Astrocyte (in vitro differentiated cells and primary cell): ENCODE measurements at regions not wholly inside any gene's neighbourhood (a gene's known extent, or its start where the extent isn't known, plus 50 kb on each side); places are given as distances from the start of the nearest gene placed in this dataset.
A peak's percentile ranks its signal among the peaks of the same experiment; 100 is the strongest.

Source experiments
- DNase-seq: peaks from one replicate; pipeline ENCODE4 v3.0.0-alpha.2; 2010; ENCODE audit warnings: low read depth
- FAIRE-seq: peaks from 2 replicates; lab custom pipeline; 2011; peaks lifted over from hg19 to GRCh38; lab: Jason Lieb, UNC
- H2AFZ ChIP-seq: 2 replicates; pipeline ENCODE4 v1.6.0; 2012; ENCODE audit warnings: low read depth, low read length, inconsistent platforms
- H3K27ac ChIP-seq: 2 replicates; pipeline ENCODE4 v1.5.1; 2011; ENCODE audit warnings: low read depth, low read length, inconsistent platforms
- H3K27me3 ChIP-seq: 2 replicates; pipeline ENCODE4 v1.6.0; 2011; ENCODE audit warnings: low read length, inconsistent platforms; ENCODE audit not compliant: insufficient read depth
- H3K36me3 ChIP-seq: 2 replicates; pipeline ENCODE4 v1.5.1; 2011; ENCODE audit warnings: low read length, inconsistent platforms; ENCODE audit not compliant: insufficient read depth
- H3K4me1 ChIP-seq: 2 replicates; pipeline ENCODE4 v1.5.1; 2011; ENCODE audit warnings: low read length, inconsistent platforms; ENCODE audit not compliant: insufficient read depth
- H3K4me2 ChIP-seq: 2 replicates; pipeline ENCODE4 v1.6.0; 2012; ENCODE audit warnings: low read length, inconsistent platforms
- H3K4me3 ChIP-seq: 2 replicates; pipeline ENCODE4 v1.5.1; 2011; ENCODE audit warnings: low read depth, mild to moderate bottlenecking, low read length, inconsistent platforms; ENCODE audit not compliant: insufficient read depth
- H3K79me2 ChIP-seq: 2 replicates; pipeline ENCODE4 v1.6.0; 2012; ENCODE audit warnings: mild to moderate bottlenecking, low read length, inconsistent platforms; ENCODE audit not compliant: insufficient read depth
- H3K9ac ChIP-seq: 2 replicates; pipeline ENCODE4 v1.6.0; 2012; ENCODE audit warnings: mild to moderate bottlenecking, low read length, inconsistent platforms
- H3K9me3 ChIP-seq: 2 replicates; pipeline ENCODE4 v1.5.1; 2012; ENCODE audit warnings: low read depth, mild to moderate bottlenecking, low read length, inconsistent platforms; ENCODE audit not compliant: insufficient read depth
- H4K20me1 ChIP-seq: 2 replicates; pipeline ENCODE4 v1.6.0; 2012; ENCODE audit warnings: low read length, inconsistent platforms; ENCODE audit not compliant: insufficient read depth
- H3K27ac Mint-ChIP-seq: one replicate; pipeline ENCODE4 v1.8.0; 2021; ENCODE audit warnings: mild to moderate bottlenecking, mixed read lengths; ENCODE audit not compliant: unreplicated experiment
- H3K27me3 Mint-ChIP-seq: one replicate; pipeline ENCODE4 v1.8.0; 2021; ENCODE audit warnings: low read depth, mixed read lengths; ENCODE audit not compliant: unreplicated experiment
- H3K36me3 Mint-ChIP-seq: one replicate; pipeline ENCODE4 v1.8.0; 2021; ENCODE audit warnings: low read depth, mixed read lengths; ENCODE audit not compliant: unreplicated experiment
- H3K4me1 Mint-ChIP-seq: one replicate; pipeline ENCODE4 v1.8.0; 2021; ENCODE audit warnings: low read depth, mixed read lengths; ENCODE audit not compliant: unreplicated experiment
- H3K4me3 Mint-ChIP-seq: one replicate; pipeline ENCODE4 v1.8.0; 2021; ENCODE audit warnings: mild to moderate bottlenecking, moderate library complexity, mixed read lengths; ENCODE audit not compliant: unreplicated experiment
- H3K9me3 Mint-ChIP-seq: one replicate; pipeline ENCODE4 v1.8.0; 2021; ENCODE audit warnings: mild to moderate bottlenecking, mixed read lengths; ENCODE audit not compliant: unreplicated experiment
- EZH2 ChIP-seq: IDR thresholded peaks from 2 replicates; pipeline ENCODE4 v1.6.1; 2012; ENCODE audit warnings: mild to moderate bottlenecking, low read length, inconsistent platforms; ENCODE audit not compliant: insufficient read depth
- TF ChIP-seq, protein P1 (sequence below): IDR thresholded peaks from 2 replicates; pipeline ENCODE4 v1.5.1; 2011; ENCODE audit warnings: low read depth, mild to moderate bottlenecking, inconsistent platforms, low read length, moderate library complexity; ENCODE audit not compliant: insufficient read depth

DNA sequence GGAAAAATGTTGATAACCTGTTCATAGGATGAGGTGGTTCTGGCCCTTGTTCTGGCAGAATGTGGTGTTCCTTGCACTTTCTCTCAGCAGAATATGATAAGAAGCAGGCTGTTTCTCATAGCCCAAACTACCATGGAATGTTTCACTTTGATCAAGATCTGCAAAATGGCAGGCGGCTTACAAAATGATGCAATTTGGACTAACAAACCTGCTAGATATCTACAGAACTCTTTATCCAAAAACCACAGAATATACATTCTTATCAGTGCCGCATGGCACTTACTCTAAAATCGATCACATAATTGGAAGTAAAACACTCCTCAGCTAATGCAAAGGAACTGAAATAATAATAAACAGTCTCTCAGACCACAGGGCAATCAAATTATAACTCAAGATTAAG, 55.9 kb upstream of the ABCB7 start:
- no peaks in the 10 kb centered on the region for H3K36me3 ChIP-seq
- Mint-ChIP-seq H3K4me1 (no peaks in the 10 kb centered on the region), H3K4me3 (no peak overlapping the region), H3K27me3 (peaks cover 4% of the 10 kb centered on the region), H3K27ac (no peak overlapping the region), H3K9me3 (peaks cover 5% of the 10 kb centered on the region), H3K36me3 (no peaks in the 10 kb centered on the region)
- H3K27me3 ChIP-seq = no peaks in the 10 kb centered on the region
- H3K9me3 ChIP-seq = no peaks in the 10 kb centered on the region
- no peak overlapping the region for H3K27ac ChIP-seq
- H3K4me1 ChIP-seq = no peaks in the 10 kb centered on the region
- no peak overlapping the region for H3K4me2 ChIP-seq
- H2AFZ ChIP-seq = no peak overlapping the region
- no peaks in the 10 kb centered on the region for H4K20me1 ChIP-seq
- TF ChIP-seq, protein P1, sequence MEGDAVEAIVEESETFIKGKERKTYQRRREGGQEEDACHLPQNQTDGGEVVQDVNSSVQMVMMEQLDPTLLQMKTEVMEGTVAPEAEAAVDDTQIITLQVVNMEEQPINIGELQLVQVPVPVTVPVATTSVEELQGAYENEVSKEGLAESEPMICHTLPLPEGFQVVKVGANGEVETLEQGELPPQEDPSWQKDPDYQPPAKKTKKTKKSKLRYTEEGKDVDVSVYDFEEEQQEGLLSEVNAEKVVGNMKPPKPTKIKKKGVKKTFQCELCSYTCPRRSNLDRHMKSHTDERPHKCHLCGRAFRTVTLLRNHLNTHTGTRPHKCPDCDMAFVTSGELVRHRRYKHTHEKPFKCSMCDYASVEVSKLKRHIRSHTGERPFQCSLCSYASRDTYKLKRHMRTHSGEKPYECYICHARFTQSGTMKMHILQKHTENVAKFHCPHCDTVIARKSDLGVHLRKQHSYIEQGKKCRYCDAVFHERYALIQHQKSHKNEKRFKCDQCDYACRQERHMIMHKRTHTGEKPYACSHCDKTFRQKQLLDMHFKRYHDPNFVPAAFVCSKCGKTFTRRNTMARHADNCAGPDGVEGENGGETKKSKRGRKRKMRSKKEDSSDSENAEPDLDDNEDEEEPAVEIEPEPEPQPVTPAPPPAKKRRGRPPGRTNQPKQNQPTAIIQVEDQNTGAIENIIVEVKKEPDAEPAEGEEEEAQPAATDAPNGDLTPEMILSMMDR = no peak
- no peak for TF ChIP-seq EZH2
- no peak overlapping the region for H3K9ac ChIP-seq
- FAIRE-seq = no peak
- H3K4me3 ChIP-seq = no peak overlapping the region
- DNase-seq = no peak
- no peaks in the 10 kb centered on the region for H3K79me2 ChIP-seq

DNA sequence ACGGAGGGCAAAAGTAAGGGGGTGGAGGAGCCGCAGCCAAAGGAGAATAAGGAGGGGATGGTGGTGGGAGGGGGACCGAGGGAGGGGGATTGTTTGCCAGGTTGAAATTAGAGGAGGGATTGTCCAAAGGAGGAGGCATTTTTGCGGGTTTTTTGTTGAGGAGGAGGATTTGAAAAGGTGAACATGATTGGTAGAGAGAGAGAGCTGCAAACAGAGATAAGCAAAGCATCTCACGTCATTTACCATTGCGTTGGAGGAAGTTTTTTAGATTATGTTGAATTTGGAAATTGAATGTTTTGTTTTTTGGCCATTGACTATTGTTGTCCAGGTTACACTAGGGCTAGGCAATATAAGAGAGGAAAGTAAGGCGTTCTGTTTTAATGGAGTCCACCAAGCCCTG, 54.5 kb upstream of the ABCB7 start:
- Histone ChIP-seq H3K4me2 (no peak overlapping the region), H3K27me3 (no peaks in the 10 kb centered on the region), H4K20me1 (no peaks in the 10 kb centered on the region), H3K9me3 (no peaks in the 10 kb centered on the region), H3K79me2 (no peaks in the 10 kb centered on the region), H3K36me3 (no peaks in the 10 kb centered on the region), H2AFZ (no peak overlapping the region), H3K4me3 (no peak overlapping the region), H3K4me1 (no peaks in the 10 kb centered on the region), H3K27ac (no peak overlapping the region), H3K9ac (no peak overlapping the region)
- Mint-ChIP-seq H3K27me3 (peaks cover 4% of the 10 kb centered on the region), H3K4me3 (no peak overlapping the region), H3K36me3 (no peaks in the 10 kb centered on the region), H3K9me3 (peaks cover 5% of the 10 kb centered on the region), H3K27ac (no peak overlapping the region), H3K4me1 (no peaks in the 10 kb centered on the region)
- no peak for TF ChIP-seq EZH2
- TF ChIP-seq, protein P1 = no peak
- no peak for DNase-seq
- FAIRE-seq = peak; percentile 77
